Stimulated activated CD4-positive, alpha-beta T cell treated with anti-CD3 and anti-CD28 coated beads, Interleukin-2, amount 100 ng/mL, for 4 hours (primary cell): ENCODE measurements at regions not wholly inside any gene's neighbourhood (a gene's known extent, or its start where the extent isn't known, plus 50 kb on each side); places are given as distances from the start of the nearest gene placed in this dataset.
"Not testable (repeated sequence)": the region's sequence is repeated elsewhere in the genome, so short reads cannot be mapped to it uniquely, and the experiment has no call there.

Experiments
- DNase-seq: peaks from one replicate; pipeline ENCODE4 v3.0.0-alpha.2; 2020; ENCODE audit warnings: low read depth

DNA sequence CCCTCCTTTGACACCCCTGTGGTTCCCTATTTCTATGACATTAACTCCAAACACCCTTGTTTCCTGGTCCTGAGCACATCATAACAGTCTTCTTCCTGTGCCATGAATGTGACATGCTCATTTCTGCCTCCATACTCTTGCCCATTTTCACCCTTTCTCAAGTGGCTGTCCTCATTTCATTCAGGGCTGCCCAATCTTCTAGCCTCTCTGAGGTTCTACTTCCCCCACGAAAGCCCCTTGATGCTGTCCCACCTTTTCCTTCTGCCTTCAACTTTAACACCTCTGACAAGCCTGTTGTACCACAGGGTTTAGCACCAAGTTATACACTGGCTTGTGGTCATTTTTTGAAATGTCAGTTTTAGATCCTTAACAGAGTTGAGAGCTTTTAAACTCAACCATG is 136.2 kb upstream of the BOD1L1 start:
- no peak for DNase-seq

DNA sequence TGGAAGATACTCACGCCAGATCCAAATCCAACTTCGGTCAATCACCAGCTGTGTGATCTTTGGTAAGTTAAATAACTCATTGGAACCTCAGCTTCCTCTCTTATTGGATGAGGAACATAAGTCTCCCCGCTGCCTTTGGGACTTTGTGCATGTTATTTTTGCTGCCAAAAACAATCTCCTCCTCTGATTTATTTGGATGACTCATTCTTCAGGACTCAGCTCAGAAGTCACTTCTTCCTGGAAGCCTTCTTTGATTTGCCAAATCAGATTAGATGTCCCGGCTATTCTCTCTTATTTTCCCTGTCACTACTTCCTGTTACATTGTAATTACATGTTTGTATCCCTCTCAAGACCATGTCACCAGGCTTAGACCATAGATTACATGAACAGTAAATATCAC is 138.0 kb upstream of the BOD1L1 start:
- DNase-seq, result no peak

DNA sequence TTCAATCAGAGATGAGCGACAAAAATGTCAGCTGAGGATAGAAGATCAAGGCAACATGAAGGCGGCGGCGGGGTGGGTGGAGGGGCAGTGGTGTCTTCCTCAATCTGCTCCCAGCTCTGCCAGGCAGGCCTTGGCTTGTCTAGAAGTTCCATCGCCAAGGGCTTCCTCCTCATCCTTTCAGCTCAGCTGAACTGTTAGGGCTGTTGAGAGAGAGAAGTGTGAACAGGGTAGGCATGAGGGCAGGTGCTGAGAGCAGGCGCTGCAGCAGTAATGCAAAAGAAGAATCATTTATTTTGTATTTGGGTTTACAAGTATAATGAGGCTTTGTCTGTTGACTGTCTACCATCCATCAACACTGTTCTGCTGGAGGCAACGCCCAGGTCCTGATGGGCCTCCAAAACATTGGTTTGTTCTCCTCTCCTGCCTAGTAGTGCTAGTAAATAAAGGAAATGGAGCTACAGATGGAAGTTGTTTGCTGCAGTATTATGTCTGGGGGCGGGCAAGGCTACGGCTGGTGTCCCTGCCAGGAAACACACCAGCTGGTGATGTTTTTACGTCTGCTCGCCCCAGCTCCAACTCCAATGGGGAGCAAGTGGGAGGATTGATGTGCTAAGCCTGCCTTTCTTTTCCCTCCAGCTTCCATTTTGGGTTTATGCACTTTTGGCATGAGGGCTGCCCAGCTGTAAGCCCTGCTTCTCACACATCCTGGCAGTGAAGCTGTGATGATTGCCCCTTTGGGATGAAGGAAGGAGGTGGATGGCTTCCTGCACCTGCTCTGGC is 139.4 kb upstream of the BOD1L1 start:
- no peak for DNase-seq

DNA sequence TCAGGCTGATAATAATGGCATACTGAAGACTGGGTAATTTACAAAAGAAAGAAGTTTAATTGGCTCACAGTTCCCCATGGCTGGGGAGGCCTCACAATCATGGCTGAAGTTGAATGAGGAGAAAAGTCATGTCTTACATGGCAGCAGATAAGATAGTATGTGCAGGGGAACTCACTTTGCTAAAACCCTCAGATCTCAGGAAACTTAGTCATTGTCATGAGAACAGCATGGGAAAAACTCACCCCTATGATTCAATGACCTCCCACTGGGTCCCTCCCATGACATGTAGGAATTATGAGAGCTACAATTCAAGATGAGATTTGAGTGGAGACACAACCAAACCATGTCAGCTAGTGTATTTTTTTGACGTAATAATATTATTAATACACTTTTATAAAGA is 149.8 kb upstream of the BOD1L1 start:
- no peak for DNase-seq

DNA sequence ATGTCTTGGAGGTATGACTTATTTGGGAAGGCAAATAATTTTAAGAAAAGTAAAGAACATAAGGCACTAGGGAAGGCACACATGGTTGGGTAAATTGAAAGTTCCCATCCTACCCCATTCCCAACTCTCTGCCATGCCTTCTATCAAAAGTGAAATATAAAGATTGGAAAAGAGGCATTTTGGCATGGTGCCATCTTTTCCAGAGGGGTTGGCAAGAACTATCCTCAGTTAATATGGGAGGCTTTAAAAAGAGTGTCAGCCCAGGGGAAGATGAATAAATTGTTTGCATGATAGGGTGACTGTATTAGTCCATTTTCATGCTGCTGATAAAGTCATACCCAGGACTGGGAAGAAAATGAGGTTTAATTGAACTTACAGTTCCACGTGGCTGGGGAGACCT is 150.8 kb upstream of the BOD1L1 start:
- DNase-seq, result no peak

DNA sequence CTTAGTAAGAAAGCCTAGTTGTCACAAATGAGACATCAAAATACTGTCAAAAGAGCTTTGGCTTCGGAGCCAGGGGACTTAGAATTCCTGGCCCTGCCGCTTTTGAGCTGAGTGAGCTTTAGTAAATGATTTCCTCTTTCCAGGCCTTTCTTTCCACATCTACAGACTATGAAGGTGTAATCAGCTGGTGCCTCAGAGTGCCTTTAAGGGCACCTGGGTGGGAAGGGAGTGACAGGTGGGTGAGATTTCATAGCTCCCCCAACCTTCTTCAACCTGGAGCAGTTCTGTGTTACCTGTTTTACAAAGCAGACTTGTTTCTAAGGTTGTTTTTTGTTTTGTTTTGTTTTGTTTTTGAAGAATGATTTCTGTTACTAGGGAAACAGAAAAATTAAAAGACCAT is 154.7 kb upstream of the BOD1L1 start:
- DNase-seq, result no peak

DNA sequence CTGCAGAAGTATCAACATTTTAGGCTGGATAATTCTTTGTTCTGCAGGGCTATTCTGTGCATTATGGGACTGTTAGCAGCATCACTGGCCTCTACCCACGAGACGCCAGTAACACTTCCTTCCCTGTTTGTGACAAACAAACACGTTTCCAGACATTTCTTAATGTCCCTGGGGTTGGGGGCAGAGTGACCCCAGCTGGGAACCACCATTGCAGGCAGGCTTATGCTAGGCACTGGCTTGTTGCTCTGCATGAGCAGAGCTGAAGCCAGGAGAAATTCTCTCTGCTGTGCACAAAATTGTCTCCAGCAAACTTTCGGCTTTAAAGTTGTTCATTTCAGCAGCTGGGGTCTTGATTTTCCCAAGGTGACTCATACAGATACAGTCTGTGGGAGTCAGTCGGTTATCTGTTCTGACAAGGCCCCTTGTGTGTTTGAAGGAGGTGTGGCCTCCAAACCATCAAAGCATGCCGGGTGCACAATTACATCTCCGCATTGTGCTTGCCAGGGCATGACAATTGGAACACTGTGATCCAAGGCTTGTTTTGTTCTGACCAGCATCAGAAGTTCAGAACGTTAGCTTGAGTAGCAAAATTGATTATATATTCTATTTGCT is 156.4 kb upstream of the BOD1L1 start:
- DNase-seq, result no peak

DNA sequence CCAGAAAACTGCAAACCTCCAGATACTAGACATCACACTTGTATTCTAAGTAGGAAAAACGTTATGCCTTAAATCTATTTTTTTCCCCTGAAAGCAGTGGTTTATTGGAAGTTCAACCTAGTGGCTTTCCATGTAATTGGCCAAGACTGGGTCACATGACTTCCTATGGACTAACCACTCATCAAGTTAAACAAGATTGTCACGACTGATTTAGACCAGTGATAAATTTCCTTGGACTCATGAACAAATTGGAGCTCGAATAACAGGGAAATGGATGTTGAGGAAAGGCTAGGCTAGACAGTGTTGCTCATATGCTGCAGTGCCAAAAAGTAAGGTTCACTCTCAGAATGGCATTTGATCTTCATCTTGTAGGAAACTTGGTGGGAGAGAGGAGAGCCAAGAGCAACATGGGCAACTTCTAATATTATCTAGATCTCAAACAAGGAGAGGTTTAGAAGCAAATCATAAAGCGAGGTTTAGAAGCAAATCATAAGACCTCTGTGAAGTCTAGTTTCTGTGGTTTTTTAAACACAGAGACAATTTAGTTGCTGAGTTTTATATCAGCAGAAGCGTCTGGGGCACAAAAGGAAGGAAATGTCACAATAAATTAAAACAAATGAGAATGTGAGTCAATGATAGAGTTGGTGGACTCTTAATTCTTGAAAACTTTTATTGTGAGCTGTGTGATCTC is 165.6 kb upstream of the BOD1L1 start:
- DNase-seq, result no peak

DNA sequence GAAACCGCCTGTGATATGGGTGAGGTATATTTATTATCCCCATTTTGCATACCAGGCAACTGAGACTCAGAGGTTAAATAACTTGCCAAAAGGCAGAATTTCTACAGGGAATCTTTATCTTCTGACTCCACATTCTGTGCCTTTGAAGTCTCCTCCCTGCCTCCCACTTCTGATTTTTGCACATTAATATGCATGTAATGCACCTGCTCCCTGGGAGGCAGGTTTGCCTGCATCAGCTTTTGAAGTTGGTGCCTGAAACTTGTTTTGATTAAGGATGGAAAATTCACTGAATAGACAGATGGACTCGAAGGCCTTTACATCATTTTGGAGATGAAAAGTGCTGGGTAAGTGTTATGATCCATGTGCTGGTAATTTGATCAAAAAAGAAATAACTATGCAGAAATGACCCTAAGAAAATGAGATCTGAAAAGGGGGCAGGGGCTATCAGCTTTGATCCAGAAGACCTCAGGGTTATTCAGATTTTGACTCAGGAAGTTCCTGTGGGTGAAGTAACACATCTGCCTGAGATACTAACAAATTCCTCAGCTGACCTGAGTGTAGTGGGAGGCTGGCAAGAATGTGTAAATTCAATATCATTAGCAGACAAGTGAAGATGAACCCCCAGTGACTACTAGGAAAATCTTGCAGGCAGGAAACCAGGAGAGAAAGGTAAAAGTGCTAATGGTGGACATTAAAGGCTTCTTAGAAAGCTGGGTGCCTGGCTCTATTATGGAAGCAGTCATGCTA is 167.5 kb upstream of the BOD1L1 start:
- DNase-seq, result no peak

DNA sequence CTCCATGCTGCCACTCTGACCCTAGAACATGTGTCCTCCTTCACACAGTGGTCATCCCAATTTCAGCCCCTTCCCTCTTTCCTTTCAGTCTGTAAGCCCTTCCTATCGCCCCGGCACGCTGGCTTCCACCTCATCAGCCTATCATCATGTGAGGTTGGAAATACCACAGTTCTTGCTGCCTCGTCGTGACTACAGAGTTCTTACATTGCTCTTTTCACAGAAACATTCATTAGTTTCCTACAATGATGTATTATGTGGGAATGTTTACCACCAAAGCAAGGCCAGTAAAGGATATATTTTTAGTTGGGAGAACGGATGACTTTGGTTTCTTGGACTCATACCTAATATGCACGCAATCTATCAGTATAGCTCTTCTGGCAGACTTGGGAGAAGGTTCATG is 169.5 kb upstream of the BOD1L1 start:
- DNase-seq, result no peak

DNA sequence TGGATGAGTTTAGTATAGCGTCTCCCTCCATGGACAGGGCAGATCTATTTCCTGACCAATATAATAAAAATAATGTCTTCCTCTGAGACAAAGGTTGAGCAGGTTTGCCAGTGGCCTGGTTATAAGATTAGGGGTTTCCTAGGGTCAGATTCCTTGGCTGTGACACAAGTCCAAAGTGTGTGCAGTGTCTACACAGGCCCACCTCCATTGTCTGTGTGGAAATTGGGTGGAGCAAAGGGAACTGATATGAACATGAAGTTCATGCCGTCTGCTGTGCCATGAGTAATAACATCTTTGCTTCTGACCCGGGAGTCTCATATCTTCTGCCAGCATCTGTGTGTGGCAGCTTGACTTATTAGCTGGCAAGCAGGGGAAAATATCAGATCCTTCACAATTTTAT is 187.7 kb upstream of the BOD1L1 start:
- no peak for DNase-seq

DNA sequence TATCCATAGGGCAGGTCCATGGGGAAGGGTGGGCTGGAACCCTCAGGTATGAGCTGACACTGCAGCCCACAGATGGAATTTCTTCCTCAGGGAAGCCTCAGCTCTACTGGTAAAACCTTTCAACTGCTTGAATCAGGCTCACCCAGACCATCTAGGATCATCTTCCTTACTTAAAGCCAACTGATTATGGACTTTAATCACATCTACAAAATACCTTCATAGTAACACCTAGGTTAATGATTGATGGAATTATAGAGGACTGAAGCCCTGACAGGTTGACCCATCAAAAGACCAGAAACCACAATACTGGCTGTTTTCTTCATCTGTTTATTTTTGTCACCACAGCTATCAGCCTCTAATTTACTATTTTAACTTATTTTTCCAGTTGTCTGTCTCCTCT is 188.9 kb upstream of the BOD1L1 start:
- no peak for DNase-seq

DNA sequence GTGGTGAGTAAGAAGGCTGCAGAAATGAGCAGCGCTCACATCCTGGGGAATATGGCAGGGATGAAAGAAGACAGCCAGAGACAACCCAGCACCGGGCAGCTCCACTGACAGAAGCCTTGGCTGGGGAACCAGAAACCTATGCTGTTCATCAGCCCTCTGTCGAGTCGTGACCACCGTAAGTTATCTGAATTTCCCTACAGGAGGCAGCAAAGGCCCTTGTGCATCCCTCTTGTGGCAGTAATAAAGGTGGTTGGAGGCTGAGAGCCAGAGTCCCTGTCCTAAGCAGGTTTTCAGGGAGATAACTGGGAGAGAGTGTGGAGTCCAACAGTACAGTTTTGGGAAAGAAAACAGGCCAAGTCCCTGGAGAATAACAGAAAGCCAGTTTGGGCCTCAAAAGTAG is 194.0 kb upstream of the BOD1L1 start:
- no peak for DNase-seq

DNA sequence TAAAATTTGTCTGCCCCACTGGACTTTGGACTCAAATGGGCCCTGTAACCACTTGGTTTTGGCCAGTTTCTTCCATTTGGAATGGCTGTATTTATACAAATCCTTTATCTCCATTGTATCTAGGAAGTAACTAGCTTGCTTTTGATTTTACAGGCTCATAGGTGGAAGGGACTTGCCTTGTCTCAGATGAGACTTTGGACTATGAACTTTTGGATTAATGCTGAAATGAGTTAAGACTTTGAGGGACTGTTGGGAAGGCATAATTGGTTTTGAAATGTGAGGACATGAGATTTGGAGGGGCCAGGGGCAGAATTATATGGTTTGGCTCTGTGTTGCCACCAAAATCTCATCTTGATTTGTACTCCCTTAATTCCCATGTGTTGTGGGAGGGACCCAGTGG is 198.3 kb upstream of the BOD1L1 start:
- DNase-seq, result not testable (repeated sequence)

DNA sequence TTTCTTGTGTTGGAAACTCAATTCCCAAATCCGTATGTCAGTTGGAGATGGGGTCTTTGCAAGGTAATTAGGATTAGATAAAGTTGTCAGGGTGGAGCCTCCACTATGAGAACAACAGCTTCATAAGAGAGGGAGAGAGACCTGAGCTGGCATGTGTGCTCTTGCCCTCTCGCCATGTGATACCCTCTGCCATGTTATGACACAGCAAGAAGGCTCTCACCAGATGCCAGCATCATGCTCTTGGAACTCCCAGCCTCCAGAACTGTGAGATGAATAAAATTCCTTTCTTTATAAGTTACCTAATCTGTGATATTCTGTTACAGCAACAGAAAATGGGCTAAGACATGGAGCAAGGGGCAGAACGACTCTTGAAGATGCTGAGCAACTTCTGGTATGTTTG is 201.9 kb upstream of the BOD1L1 start:
- DNase-seq, result no peak

DNA sequence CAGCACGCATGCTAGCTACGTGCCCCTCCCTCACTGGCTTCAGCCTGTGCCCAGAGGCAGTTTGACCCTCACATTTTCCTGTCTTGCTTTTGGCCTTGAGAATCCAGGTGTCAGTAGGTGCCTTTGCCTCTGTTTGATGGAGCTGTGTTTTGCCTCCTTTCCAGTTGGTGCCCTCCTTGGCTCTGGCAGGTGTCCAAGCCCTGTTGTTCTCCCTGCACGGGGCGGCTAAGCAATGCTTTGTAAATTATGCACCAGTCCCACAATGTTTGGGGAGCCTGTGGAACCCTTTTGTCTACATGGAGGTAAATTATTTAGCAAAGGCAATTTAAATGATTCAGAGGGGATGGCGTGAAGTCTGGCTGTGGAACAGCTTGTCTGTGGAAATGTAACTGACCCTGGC is 202.9 kb upstream of the BOD1L1 start:
- no peak for DNase-seq

DNA sequence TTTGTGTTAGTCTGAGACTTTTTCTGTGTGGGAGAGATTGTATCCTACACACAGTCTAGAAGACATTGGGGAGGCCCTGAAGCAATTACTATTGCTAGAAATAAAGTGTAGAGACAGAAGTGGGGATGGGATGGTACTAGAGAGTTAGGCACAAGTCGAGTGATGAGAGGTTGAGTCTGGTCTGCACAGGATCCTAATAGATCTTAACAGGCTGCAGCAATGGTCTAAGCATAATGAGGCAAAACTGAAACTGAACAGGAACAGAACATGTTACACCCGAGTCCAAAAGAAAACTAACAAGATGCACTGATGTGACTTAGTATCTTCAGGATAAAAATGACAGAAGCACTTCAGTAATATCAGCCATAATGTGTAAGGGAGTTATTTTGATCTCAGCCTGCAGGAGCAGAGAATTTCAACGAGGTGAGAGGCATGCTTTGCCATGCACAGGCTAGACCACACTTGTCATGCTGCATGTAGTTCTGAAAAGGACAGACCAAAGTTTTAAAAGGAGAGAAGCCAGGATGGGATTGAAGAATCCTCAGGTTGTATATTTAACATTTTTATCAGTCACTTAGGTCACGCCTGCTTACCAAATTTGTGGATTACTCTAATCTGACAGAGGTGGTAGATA is 205.8 kb upstream of the BOD1L1 start:
- no peak for DNase-seq

DNA sequence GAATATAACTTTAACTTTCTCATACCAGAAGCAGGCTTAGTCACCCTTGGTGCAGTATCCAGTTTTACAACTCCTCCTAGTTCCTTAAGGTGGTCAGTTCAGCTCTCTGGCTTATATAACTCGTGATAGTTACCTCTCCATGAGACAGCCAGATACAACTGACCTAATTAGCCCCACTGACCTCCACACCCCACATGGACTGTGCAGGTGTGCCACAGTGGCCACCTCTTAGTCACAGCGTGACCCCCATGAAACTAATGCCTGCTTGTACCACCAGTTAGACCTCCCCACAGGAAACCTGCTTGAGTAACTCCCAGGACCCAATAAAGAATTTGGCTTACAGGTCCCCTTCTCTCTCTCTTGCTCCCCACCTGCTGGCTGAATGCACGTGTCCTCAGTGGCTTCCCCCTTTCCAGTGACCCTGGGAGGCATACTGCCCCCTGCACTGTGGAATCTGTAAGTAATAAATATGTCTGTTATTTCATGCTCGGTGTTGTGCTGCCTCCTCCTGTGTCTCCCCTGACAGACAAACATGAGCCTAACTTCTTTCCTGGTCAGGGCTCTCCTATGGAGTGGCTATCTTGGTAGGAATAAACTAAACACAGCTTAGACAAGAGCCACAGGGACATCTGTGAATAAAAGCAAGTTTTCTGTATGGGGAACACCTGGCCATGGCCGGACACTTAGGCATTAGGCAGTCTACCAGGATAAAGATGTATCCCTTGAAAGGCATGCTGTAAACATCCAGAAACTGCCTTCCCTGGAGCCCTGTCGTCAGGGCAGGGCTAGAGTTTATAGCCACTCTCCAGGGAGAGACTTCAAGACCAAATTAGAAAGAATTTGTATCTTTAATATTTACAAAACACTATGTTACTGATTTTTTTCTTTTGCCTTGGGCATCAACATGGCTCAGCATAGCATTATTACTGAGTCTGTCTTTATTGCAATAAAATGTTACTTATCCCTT is 209.7 kb upstream of the BOD1L1 start:
- no peak for DNase-seq

DNA sequence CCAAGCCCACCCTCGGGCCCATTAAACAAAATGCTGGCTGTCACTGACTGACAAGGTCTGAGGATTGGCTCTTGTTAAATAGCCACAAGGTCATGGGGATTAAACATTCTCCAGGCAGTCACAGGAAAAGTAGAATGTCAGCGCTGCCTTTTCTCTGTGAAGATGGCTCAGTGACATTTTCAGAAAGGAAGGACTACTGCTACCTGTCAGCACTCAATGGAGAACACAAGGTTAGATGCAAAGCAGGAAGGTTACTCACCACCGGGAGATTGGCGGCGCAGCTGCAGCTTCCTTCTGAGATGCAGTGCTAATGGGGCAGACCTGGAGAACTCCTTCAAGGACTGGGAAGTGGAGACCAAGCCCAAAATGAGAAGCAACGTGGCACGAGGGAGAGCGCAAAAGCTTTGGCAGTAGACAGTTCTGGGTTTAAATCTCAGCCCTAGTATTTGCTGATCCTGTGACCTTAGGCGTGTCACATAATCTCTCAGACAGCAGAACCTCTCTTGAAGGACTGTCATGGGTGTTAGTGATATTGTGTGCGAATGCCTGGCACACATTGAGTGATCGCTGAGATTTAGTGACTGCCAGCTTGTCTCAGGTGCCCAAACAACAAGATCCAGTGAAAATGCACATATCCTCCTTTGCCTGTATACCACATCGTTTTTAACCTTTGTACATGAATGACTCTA is 213.1 kb upstream of the BOD1L1 start:
- no peak for DNase-seq

DNA sequence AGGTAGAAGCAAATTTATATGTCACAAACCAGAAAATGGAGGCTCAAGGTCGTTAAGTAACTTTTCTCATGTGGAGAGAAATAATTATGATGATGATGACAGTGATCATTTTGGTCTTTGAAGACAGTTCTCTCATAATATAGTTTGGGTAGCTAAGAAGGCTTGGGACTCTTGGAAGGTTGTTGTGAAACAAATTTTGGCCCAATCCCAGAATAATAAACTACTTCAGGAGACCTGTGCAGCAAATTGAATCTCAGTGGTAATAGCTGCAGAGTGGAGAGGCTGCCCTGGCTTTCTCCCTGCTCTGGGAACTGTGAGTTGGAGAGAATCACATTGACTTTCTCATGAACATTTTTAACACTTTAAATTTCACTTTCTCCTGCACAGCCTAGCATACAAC is 217.2 kb upstream of the BOD1L1 start:
- no peak for DNase-seq

DNA sequence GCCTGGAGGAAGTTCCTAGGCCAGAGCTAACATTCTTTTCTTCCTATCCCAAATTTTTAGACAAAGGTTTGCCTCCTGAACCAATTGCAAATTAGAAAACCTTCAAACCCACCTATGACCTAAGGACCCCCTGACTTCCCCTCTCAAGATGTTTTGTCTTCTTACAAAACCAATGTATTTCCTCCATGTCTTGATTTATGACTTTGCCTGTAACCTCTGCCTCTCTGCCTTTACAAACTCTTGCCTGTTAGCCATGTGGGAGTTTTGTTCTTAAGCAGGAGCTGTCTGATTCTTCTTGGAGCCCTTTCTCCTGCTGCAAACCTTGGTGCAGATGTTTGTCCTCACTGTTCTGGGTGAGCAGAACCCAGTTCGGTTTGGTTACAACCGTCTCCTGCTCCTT is 222.3 kb upstream of the BOD1L1 start:
- no peak for DNase-seq
